CD4-positive, CD25-positive, alpha-beta regulatory T cell (primary cell): ENCODE measurements at regions not wholly inside any gene's neighbourhood (a gene's known extent, or its start where the extent isn't known, plus 50 kb on each side); places are given as distances from the start of the nearest gene placed in this dataset.

Experiments used
- ATAC-seq, 2 donors: fragments of 150-1000 bp; cut with Tn5 transposase; one replicate each; pipeline ENCODE4 v1.10.0; 2021; ENCODE audit warnings: low read depth in 2 of 2, moderate number of reproducible peaks in 2 of 2, moderate library complexity in 1 of 2
- DNase-seq, 3 donors: peaks; one replicate each; pipeline versions ENCODE4 v3.0.0 to v3.0.0-alpha.2; 2012 to 2022; ENCODE audit warnings: mixed read lengths in 1 of 3
- H3K27ac ChIP-seq: one replicate; pipeline ENCODE4 v1.7.0; 2013; ENCODE audit warnings: mild to moderate bottlenecking, low read length; ENCODE audit not compliant: insufficient read depth, poor library complexity, severe bottlenecking
- H3K27me3 ChIP-seq: one replicate; pipeline ENCODE4 v1.7.0; 2013; ENCODE audit warnings: low read length; ENCODE audit not compliant: control insufficient read depth, insufficient read depth
- H3K36me3 ChIP-seq: one replicate; pipeline ENCODE4 v1.7.0; 2013; ENCODE audit warnings: mild to moderate bottlenecking, low read length, moderate library complexity; ENCODE audit not compliant: control insufficient read depth, insufficient read depth
- H3K4me1 ChIP-seq: 2 replicates; pipeline ENCODE4 v1.7.0; 2013; ENCODE audit warnings: mild to moderate bottlenecking, low read length; ENCODE audit not compliant: insufficient read depth, control insufficient read depth, poor library complexity, severe bottlenecking
- H3K4me3 ChIP-seq: one replicate; pipeline ENCODE4 v1.7.0; 2013; ENCODE audit warnings: low read depth, mild to moderate bottlenecking, low read length, moderate library complexity
- H3K9me3 ChIP-seq, 2 experiments: 1 replicate in 1 of 2; 2 replicates in 1 of 2; pipeline ENCODE4 v1.7.0; 2013; ENCODE audit warnings: low read length in 2 of 2, mild to moderate bottlenecking in 1 of 2, moderate library complexity in 1 of 2; ENCODE audit not compliant: control insufficient read depth in 2 of 2
- H3K27ac Mint-ChIP-seq, 3 donors: one replicate each; pipeline ENCODE4 v1.8.0; 2020 to 2022; ENCODE audit warnings: mild to moderate bottlenecking in 3 of 3, mixed read lengths in 3 of 3, moderate library complexity in 2 of 3
- H3K27me3 Mint-ChIP-seq: one replicate; pipeline ENCODE4 v1.8.0; 2022; ENCODE audit warnings: mild to moderate bottlenecking, mixed read lengths
- H3K36me3 Mint-ChIP-seq: one replicate; pipeline ENCODE4 v1.8.0; 2020; ENCODE audit warnings: mixed read lengths
- H3K4me1 Mint-ChIP-seq, 4 donors: one replicate each; pipeline ENCODE4 v1.8.0; 2020 to 2022; ENCODE audit warnings: mixed read lengths in 4 of 4, mild to moderate bottlenecking in 1 of 4
- H3K4me3 Mint-ChIP-seq, 4 donors: one replicate each; pipeline ENCODE4 v1.8.0; 2020 to 2022; ENCODE audit warnings: mild to moderate bottlenecking in 4 of 4, mixed read lengths in 4 of 4, moderate library complexity in 3 of 4
- H3K9me3 Mint-ChIP-seq, 7 donors: one replicate each; pipeline ENCODE4 v1.8.0; 2020 to 2022; ENCODE audit warnings: mixed read lengths in 7 of 7, mild to moderate bottlenecking in 3 of 7, moderate library complexity in 2 of 7

DNA sequence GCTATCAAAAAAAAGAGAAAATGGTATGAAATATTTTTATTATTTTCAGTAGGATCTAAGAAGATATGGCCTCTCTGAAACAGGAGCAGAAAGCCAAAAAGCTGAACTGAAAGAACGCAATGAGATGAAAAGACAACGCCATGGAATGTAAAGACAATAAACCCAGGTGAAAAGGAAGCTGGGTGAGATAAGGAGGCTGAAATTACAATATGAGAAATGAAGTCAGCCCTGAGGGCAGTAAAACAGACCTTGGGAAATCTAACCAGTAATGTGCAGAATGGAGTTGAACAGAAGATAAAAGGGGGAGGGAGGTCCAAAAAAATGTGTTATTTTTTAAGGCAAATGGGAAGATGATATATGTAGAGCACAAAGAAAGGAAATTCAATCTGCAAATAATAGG is 265.3 kb downstream of the ENC1 start:
- ATAC-seq: no peak
- no peak overlapping the region for H3K4me3 ChIP-seq
- no peak overlapping the region for H3K27ac ChIP-seq
- Mint-ChIP-seq H3K9me3 (peaks cover 0 to 1% (median 0%) of the 10 kb centered on the region in 7 donors), H3K4me1 (no peaks in the 10 kb centered on the region), H3K27me3 (peaks cover 5% of the 10 kb centered on the region), H3K27ac (no peak overlapping the region), H3K36me3 (no peaks in the 10 kb centered on the region), H3K4me3 (no peak overlapping the region)
- no peak for DNase-seq
- H3K9me3 ChIP-seq: no peaks in the 10 kb centered on the region
- H3K4me1 ChIP-seq: no peaks in the 10 kb centered on the region
- peaks cover 2% of the 10 kb centered on the region for H3K27me3 ChIP-seq
- no peaks in the 10 kb centered on the region for H3K36me3 ChIP-seq

DNA sequence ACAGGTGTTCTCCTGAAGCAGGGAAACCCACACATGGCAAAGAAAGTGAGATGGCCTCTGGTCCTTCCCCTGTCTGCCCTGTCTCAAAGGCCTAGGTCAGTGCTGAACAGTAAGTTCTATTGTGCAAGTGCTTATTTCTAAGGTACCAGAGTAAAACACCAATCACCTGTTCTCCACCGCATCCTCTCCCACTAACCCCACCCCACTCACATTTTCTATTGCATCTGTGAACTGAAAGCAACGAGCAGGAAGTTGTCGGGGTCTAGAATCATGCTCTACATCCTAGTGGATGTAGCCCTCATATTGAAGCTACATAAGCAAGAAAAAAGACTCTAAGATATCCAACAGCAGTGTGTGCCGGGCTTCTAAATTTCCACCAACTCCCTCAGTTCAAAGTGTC is 265.9 kb downstream of the ENC1 start:
- Mint-ChIP-seq H3K27ac (no peak overlapping the region), H3K36me3 (no peaks in the 10 kb centered on the region), H3K4me1 (no peaks in the 10 kb centered on the region), H3K9me3 (peaks cover 0 to 1% (median 0%) of the 10 kb centered on the region in 7 donors), H3K27me3 (no peaks in the 10 kb centered on the region), H3K4me3 (no peak overlapping the region)
- ATAC-seq (no peak), DNase-seq (peak in 1 of 3 donors; percentile 2)
- no peaks in the 10 kb centered on the region for H3K4me1 ChIP-seq
- H3K27me3 ChIP-seq: peaks cover 2% of the 10 kb centered on the region
- H3K36me3 ChIP-seq: no peaks in the 10 kb centered on the region
- H3K27ac ChIP-seq: no peak overlapping the region
- H3K9me3 ChIP-seq: no peaks in the 10 kb centered on the region
- no peak overlapping the region for H3K4me3 ChIP-seq

GRCh38 chr5:74373076-74373475 is 267.5 kb downstream of the ENC1 start:
- no peak for ATAC-seq
- H3K4me1 ChIP-seq: no peaks in the 10 kb centered on the region
- H3K36me3 Mint-ChIP-seq: no peaks in the 10 kb centered on the region
- H3K27ac Mint-ChIP-seq: no peak overlapping the region
- H3K9me3 Mint-ChIP-seq: peaks cover 0 to 1% (median 0%) of the 10 kb centered on the region in 7 donors
- H3K4me3 Mint-ChIP-seq: no peak overlapping the region
- H3K4me3 ChIP-seq: no peak overlapping the region
- no peaks in the 10 kb centered on the region for H3K9me3 ChIP-seq
- H3K27me3 Mint-ChIP-seq: no peaks in the 10 kb centered on the region
- no peaks in the 10 kb centered on the region for H3K36me3 ChIP-seq
- peaks cover 2% of the 10 kb centered on the region for H3K27me3 ChIP-seq
- no peak for DNase-seq
- no peak overlapping the region for H3K27ac ChIP-seq
- no peaks in the 10 kb centered on the region for H3K4me1 Mint-ChIP-seq

- Histone ChIP-seq H3K4me1 (no peaks in the 10 kb centered on the region), H3K4me3 (no peak overlapping the region), H3K9me3 (no peaks in the 10 kb centered on the region), H3K27me3 (peaks cover 2% of the 10 kb centered on the region), H3K36me3 (no peaks in the 10 kb centered on the region), H3K27ac (no peak overlapping the region)
- H3K4me3 Mint-ChIP-seq: no peak overlapping the region
- DNase-seq (no peak), ATAC-seq (no peak)
- no peaks in the 10 kb centered on the region for H3K36me3 Mint-ChIP-seq
- peaks cover 0 to 1% (median 0%) of the 10 kb centered on the region in 7 donors for H3K9me3 Mint-ChIP-seq
- no peaks in the 10 kb centered on the region for H3K4me1 Mint-ChIP-seq
- H3K27ac Mint-ChIP-seq: no peak overlapping the region
- peaks cover under 1% of the 10 kb centered on the region for H3K27me3 Mint-ChIP-seq
These were observed 267.9 kb downstream of the ENC1 start for GRCh38 chr5:74372502-74373064.

DNA sequence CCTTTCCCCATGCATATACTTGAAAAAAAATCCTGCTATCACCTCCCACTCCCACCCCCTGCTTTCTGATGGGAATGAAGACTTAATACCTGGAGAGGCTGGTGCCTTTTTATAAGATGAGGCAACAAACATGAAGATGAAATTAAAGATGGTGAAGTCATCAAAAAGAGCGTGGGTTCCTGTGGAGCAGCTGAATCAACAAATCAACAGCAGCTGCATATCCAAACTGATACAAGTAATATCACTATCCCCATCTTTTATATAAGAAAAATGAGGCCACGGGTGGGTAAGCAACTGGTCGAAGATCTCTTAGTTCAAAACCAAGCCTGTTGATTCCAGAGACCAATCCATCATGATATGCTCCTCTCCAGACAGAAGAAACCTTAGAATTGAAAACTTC is 268.5 kb downstream of the ENC1 start:
- no peak for DNase-seq
- Mint-ChIP-seq H3K36me3 (no peaks in the 10 kb centered on the region), H3K4me1 (no peaks in the 10 kb centered on the region), H3K9me3 (peaks cover 0 to 1% (median 0%) of the 10 kb centered on the region in 7 donors), H3K27me3 (peaks cover 5% of the 10 kb centered on the region), H3K4me3 (no peak overlapping the region), H3K27ac (no peak overlapping the region)
- Histone ChIP-seq H3K27ac (no peak overlapping the region), H3K4me1 (no peaks in the 10 kb centered on the region), H3K27me3 (peaks cover 2% of the 10 kb centered on the region), H3K36me3 (no peaks in the 10 kb centered on the region), H3K4me3 (no peak overlapping the region), H3K9me3 (no peaks in the 10 kb centered on the region)
- no peak for ATAC-seq

- H3K4me1 Mint-ChIP-seq: no peaks in the 10 kb centered on the region
- ATAC-seq (no peak), DNase-seq (no peak)
- Histone ChIP-seq H3K4me1 (no peaks in the 10 kb centered on the region), H3K9me3 (no peaks in the 10 kb centered on the region), H3K27me3 (peaks cover 2% of the 10 kb centered on the region), H3K4me3 (no peak overlapping the region), H3K27ac (no peak overlapping the region), H3K36me3 (no peaks in the 10 kb centered on the region)
- no peaks in the 10 kb centered on the region for H3K36me3 Mint-ChIP-seq
- H3K27ac Mint-ChIP-seq: no peak overlapping the region
- H3K9me3 Mint-ChIP-seq: peaks cover 0 to 2% (median 0%) of the 10 kb centered on the region in 7 donors
- H3K27me3 Mint-ChIP-seq: peaks cover 5% of the 10 kb centered on the region
- H3K4me3 Mint-ChIP-seq: no peak overlapping the region
These were observed 268.9 kb downstream of the ENC1 start for GRCh38 chr5:74371621-74372020.

GRCh38 chr5:74370168-74370567 is 270.4 kb downstream of the ENC1 start:
- H3K4me1 Mint-ChIP-seq: no peaks in the 10 kb centered on the region
- no peak overlapping the region for H3K27ac ChIP-seq
- ATAC-seq (no peak), DNase-seq (no peak)
- peaks cover 5% of the 10 kb centered on the region for H3K27me3 Mint-ChIP-seq
- no peaks in the 10 kb centered on the region for H3K36me3 Mint-ChIP-seq
- no peaks in the 10 kb centered on the region for H3K27me3 ChIP-seq
- no peak overlapping the region for H3K4me3 ChIP-seq
- H3K36me3 ChIP-seq: no peaks in the 10 kb centered on the region
- no peaks in the 10 kb centered on the region for H3K4me1 ChIP-seq
- H3K27ac Mint-ChIP-seq: no peak overlapping the region
- H3K9me3 ChIP-seq: no peaks in the 10 kb centered on the region
- H3K4me3 Mint-ChIP-seq: no peak overlapping the region
- peaks cover 0 to 5% (median 2%) of the 10 kb centered on the region in 7 donors for H3K9me3 Mint-ChIP-seq

DNA sequence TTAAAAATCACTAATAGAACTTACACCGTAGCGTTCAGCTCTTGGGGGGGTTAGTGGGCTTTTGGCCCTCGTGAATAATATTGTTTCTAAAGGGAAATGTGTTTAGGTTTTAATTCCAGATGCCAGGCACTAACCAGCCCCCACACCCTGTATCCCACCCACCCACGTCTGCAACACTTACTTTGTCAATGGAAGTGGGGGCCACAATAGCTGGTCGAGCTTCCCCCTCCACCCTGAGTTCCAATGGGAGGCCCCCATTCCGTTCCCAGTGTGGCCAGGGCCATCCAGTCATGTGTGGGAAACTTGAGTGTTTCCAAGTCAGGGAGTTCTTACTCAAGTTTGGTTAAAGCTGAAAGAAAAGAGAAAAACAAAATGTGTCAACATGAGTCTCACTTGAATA is 271.4 kb downstream of the ENC1 start:
- H3K36me3 Mint-ChIP-seq: no peaks in the 10 kb centered on the region
- no peak overlapping the region for H3K4me3 Mint-ChIP-seq
- DNase-seq: no peak
- H3K4me3 ChIP-seq: no peak overlapping the region
- no peaks in the 10 kb centered on the region for H3K27me3 ChIP-seq
- no peak for ATAC-seq
- H3K36me3 ChIP-seq: no peaks in the 10 kb centered on the region
- H3K27me3 Mint-ChIP-seq: peaks cover 5% of the 10 kb centered on the region
- no peaks in the 10 kb centered on the region for H3K9me3 ChIP-seq
- no peak overlapping the region for H3K27ac Mint-ChIP-seq
- H3K27ac ChIP-seq: no peak overlapping the region
- peaks cover 0 to 5% (median 2%) of the 10 kb centered on the region in 7 donors for H3K9me3 Mint-ChIP-seq
- H3K4me1 Mint-ChIP-seq: no peaks in the 10 kb centered on the region
- no peaks in the 10 kb centered on the region for H3K4me1 ChIP-seq
